Right lobe of liver (tissue), 6 donors: ENCODE measurements at regions not wholly inside any gene's neighbourhood (a gene's known extent, or its start where the extent isn't known, plus 50 kb on each side); places are given as distances from the start of the nearest gene placed in this dataset.
"Not testable (repeated sequence)": the region's sequence is repeated elsewhere in the genome, so short reads cannot be mapped to it uniquely, and the experiment has no call there.

Source experiments
- ATAC-seq, 4 donors: fragments of 200-7000 bp; cut with Tn5 transposase; one replicate each; pipeline ENCODE4 v1.9.1; 2020; ENCODE audit warnings: mild to moderate bottlenecking in 4 of 4, moderate library complexity in 4 of 4
- DNase-seq, 3 donors: peaks; one replicate each; pipeline ENCODE4 v3.0.0-alpha.2; 2020
- H3K27ac ChIP-seq, 3 donors: fragments of 200-600 bp; one replicate each; pipeline ENCODE4 v1.8.0; 2022
- H3K27me3 ChIP-seq, 2 donors: fragments of 200-600 bp; one replicate each; pipeline ENCODE4 v1.8.0; 2022
- H3K36me3 ChIP-seq, 4 donors: fragments of 200-600 bp; sonication (generic) in 1 of 4; one replicate each; pipeline versions ENCODE4 v1.5.1 to v1.8.0; 2017 to 2022; ENCODE audit warnings: control low read depth in 1 of 4
- H3K4me1 ChIP-seq, 4 donors: fragments of 200-600 bp; sonication (generic) in 1 of 4; one replicate each; pipeline versions ENCODE4 v1.5.1 to v1.8.0; 2017 to 2022; ENCODE audit warnings: control low read depth in 1 of 4
- H3K4me3 ChIP-seq, 3 donors: fragments of 200-600 bp; one replicate each; pipeline ENCODE4 v1.8.0; 2022
- H3K9me3 ChIP-seq, 4 donors: fragments of 200-600 bp; sonication (generic) in 1 of 4; one replicate each; pipeline versions ENCODE4 v1.5.1 to v1.8.0; 2017 to 2022; ENCODE audit warnings: control low read depth in 1 of 4
- POLR2A ChIP-seq: fragments of 450-650 bp; IDR thresholded peaks from one replicate; pipeline ENCODE4 v1.6.1; 2017; ENCODE audit warnings: antibody characterized with exemption, mild to moderate bottlenecking
- WGBS: methylation state at CpG from one replicate; pipeline ENCODE4 v1.1.6; 2018; ENCODE audit warnings: low coverage, low lambda C conversion rate; ENCODE audit not compliant: insufficient coverage; ENCODE audit errors: missing lambda C conversion rate; 5-methylcytosine and 5-hydroxymethylcytosine counted together
- intact Hi-C, 2 donors: fragments of 100-400 bp; cut with DNase I; formaldehyde crosslinking; loops; one replicate each; pipeline versions ENCODE4 v1.11.2 to v1.14.1; 2022
- TF ChIP-seq, protein P1 (sequence below), 4 donors: fragments of 200-600 bp in 3 of 4; fragments of 450-650 bp in 1 of 4; IDR thresholded peaks; one replicate each; pipeline versions ENCODE4 v1.5.1 to v1.8.0; 2016 to 2022; ENCODE audit warnings: antibody characterized with exemption in 4 of 4, mild to moderate bottlenecking in 2 of 4
- donor health status: DM: no; HTN: yes; CAD: no.
- donor health status: DM: no; HTN: no; CAD: no.
- donor health status: DM: no; HTN: no; CAD: no.
- donor health status: DM: no; HTN: yes; CAD: no.
- donor health status: DM: no; HTN: yes; CAD: no.

DNA sequence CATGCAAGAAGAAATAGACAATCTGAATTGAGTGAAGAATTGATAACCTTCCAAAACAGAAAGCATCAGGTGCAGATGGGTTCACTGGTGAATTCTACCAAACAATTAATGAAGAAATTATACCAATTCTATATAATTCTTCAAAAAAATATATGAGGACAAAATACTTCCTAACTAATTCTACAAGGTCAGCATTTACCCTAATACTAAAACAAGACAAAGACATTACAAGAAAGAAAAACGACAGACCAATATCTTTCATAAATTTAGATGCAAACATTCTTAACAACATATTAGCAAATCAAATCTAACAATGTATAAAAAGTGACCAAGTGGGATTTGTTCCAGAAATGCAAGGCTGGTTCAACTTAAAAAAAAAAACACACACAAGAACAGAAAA is 183.9 kb downstream of the BARX1 start:
- WGBS: 25% methylated on average over 1 of the region's 1 CpG
- Histone ChIP-seq H3K4me3 (no peak overlapping the region), H3K27ac (no peak overlapping the region), H3K36me3 (no peaks in the 10 kb centered on the region), H3K27me3 (no peaks in the 10 kb centered on the region), H3K4me1 (no peaks in the 10 kb centered on the region), H3K9me3 (no peaks in the 10 kb centered on the region)
- ATAC-seq (no peak), DNase-seq (no peak)
- TF ChIP-seq, protein P1, sequence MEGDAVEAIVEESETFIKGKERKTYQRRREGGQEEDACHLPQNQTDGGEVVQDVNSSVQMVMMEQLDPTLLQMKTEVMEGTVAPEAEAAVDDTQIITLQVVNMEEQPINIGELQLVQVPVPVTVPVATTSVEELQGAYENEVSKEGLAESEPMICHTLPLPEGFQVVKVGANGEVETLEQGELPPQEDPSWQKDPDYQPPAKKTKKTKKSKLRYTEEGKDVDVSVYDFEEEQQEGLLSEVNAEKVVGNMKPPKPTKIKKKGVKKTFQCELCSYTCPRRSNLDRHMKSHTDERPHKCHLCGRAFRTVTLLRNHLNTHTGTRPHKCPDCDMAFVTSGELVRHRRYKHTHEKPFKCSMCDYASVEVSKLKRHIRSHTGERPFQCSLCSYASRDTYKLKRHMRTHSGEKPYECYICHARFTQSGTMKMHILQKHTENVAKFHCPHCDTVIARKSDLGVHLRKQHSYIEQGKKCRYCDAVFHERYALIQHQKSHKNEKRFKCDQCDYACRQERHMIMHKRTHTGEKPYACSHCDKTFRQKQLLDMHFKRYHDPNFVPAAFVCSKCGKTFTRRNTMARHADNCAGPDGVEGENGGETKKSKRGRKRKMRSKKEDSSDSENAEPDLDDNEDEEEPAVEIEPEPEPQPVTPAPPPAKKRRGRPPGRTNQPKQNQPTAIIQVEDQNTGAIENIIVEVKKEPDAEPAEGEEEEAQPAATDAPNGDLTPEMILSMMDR (IDR thresholded peaks at IDR 0.05): no peak
- no peak for TF ChIP-seq POLR2A
- intact Hi-C loops: no loop called here

DNA sequence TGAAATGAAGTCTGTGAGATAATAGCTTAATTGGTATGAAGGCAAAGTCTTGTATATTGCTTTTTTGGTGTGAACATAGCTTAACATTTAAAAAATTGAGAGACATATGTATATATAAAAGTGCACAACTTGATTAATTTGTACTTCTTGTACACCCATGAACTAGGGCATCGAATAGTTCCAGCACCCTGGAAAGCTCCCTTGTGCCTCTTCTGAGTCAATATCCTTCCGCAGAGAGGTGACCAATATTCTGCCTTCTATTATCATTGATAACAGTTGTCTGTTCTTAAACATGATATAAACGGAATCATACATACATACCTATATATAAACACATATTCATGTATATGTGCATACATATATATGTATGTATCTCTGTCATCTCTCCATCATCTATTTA is 185.4 kb downstream of the PHF2 start:
- Histone ChIP-seq H3K4me3 (no peak overlapping the region), H3K4me1 (no peaks in the 10 kb centered on the region), H3K27me3 (no peaks in the 10 kb centered on the region), H3K27ac (no peak overlapping the region), H3K36me3 (no peaks in the 10 kb centered on the region), H3K9me3 (peaks cover 0 to 7% (median 0%) of the 10 kb centered on the region in 4 donors)
- no peak for DNase-seq
- no peak for ATAC-seq
- TF ChIP-seq, protein P1 (IDR thresholded peaks at IDR 0.05): no peak
- TF ChIP-seq POLR2A: no peak
- 45% methylated on average over 3 of the region's 3 CpGs for WGBS
- intact Hi-C loops: no loop called here

DNA sequence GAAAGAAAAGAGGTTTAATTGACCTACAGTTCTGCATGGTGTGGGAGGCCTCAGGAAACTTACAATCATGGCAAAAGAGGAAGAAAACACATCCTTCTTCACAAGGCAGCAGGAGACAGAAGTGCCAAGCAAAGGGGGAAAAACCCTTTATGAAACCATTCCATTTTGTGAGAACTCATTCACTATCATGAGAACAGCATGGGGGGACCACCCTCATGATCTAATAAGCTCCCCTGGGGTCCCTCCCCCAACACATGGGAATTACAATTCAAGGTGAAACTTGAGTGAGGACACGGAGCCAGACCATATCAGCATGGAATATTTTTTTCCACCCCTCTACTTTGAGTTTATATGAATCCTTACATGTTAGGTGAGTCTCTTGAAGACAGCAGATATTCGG is 173.7 kb downstream of the PHF2 start:
- DNase-seq (no peak), ATAC-seq (no peak)
- H3K36me3 ChIP-seq: no peaks in the 10 kb centered on the region
- H3K4me1 ChIP-seq: no peaks in the 10 kb centered on the region
- H3K4me3 ChIP-seq: no peak overlapping the region
- H3K27ac ChIP-seq: no peak overlapping the region
- intact Hi-C loops: no loop called here
- 43% methylated on average over 2 of the region's 2 CpGs for WGBS
- TF ChIP-seq POLR2A: no peak
- TF ChIP-seq, protein P1 (IDR thresholded peaks at IDR 0.05): no peak
- H3K9me3 ChIP-seq: peaks cover 0 to 3% (median 0%) of the 10 kb centered on the region in 4 donors
- H3K27me3 ChIP-seq: no peaks in the 10 kb centered on the region

DNA sequence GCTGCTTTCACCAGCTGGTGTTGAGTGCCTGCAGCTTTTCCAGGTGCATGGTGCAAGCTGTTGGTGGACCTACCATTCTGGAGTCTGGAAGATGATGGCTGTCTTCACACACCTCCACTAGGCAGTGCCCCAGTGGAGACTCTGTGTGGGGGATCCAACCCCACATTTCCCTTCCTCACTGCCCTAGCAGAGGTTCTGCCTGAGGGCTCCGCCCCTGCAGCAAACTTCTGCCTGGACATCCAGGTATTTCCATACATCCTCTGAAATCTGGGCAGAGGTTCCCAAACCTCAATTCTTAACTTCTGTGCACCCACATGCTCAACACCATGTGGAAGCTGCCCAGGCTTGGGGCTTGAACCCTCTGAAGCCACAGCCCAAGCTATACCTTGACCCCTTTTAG is 172.4 kb downstream of the PHF2 start:
- H3K27me3 ChIP-seq, H3K36me3 ChIP-seq, H3K9me3 ChIP-seq, DNase-seq, H3K4me3 ChIP-seq, H3K27ac ChIP-seq, H3K4me1 ChIP-seq, intact Hi-C loops, ATAC-seq: not testable (repeated sequence)
- WGBS: 83% methylated on average over 1 of the region's 1 CpG

DNA sequence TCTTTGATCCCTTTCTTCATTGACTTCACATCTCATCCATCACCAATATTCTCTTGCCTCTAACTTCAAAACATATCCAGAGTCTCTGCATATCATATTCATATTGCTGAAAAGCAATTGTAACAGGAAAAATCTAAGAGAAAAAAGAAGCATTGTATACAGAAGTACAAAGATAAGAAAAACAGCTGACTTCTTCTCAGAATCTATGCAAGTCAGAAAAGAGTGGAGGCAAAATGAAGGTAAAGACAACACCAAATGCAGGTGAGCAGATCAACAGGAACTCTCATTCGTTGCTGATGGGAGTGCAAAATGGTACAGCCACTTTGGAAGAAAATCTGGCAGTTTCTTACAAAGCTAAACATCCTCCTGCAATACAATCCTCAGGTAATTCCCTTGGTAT is 155.6 kb downstream of the PHF2 start:
- intact Hi-C loops: no loop called here
- ATAC-seq: no peak
- Histone ChIP-seq H3K27ac (no peak overlapping the region), H3K9me3 (no peaks in the 10 kb centered on the region), H3K36me3 (no peaks in the 10 kb centered on the region), H3K4me3 (no peak overlapping the region), H3K4me1 (no peaks in the 10 kb centered on the region), H3K27me3 (no peaks in the 10 kb centered on the region)
- TF ChIP-seq, protein P1 (IDR thresholded peaks at IDR 0.05): no peak
- TF ChIP-seq POLR2A: no peak
- no peak for DNase-seq
- WGBS: 11% methylated on average over 1 of the region's 1 CpG
